ENCODE measurements at regions not wholly inside any gene's neighbourhood (a gene's known extent, or its start where the extent isn't known, plus 50 kb on each side); places are given as distances from the start of the nearest gene placed in this dataset.

- TF ChIP-seq, protein P1, sequence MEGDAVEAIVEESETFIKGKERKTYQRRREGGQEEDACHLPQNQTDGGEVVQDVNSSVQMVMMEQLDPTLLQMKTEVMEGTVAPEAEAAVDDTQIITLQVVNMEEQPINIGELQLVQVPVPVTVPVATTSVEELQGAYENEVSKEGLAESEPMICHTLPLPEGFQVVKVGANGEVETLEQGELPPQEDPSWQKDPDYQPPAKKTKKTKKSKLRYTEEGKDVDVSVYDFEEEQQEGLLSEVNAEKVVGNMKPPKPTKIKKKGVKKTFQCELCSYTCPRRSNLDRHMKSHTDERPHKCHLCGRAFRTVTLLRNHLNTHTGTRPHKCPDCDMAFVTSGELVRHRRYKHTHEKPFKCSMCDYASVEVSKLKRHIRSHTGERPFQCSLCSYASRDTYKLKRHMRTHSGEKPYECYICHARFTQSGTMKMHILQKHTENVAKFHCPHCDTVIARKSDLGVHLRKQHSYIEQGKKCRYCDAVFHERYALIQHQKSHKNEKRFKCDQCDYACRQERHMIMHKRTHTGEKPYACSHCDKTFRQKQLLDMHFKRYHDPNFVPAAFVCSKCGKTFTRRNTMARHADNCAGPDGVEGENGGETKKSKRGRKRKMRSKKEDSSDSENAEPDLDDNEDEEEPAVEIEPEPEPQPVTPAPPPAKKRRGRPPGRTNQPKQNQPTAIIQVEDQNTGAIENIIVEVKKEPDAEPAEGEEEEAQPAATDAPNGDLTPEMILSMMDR (IDR thresholded peaks at IDR 0.05; ENCODE audit: low read depth, low read length, missing input control), result no peak
- TF ChIP-seq TAF1 (conservative IDR thresholded peaks at IDR 0.05) (no peak), HNF4G (IDR thresholded peaks at IDR 0.05) (no peak), SP1 (IDR thresholded peaks at IDR 0.05) (no peak), MAX (IDR thresholded peaks at IDR 0.05) (no peak), RAD21 (IDR thresholded peaks at IDR 0.05) (no peak), YY1 (IDR thresholded peaks at IDR 0.05) (no peak), REST (IDR thresholded peaks at IDR 0.05) (no peak), ATF3 (IDR thresholded peaks at IDR 0.05) (no peak), GABPA (IDR thresholded peaks at IDR 0.05 in 1 of 2, conservative IDR thresholded peaks at IDR 0.05 in 1 of 2) (no peak), FOXA1 (IDR thresholded peaks at IDR 0.05) (no peak), EGR1 (IDR thresholded peaks at IDR 0.05; ENCODE audit: low read depth in 2 of 2) (no peak)
These were observed 75.2 kb upstream of the C3orf80 start for GRCh38 chr3:160150066-160150465.

Measured in liver (tissue), 3 donors.